Thyroid gland (tissue), 4 donors: ENCODE measurements at regions not wholly inside any gene's neighbourhood (a gene's known extent, or its start where the extent isn't known, plus 50 kb on each side); places are given as distances from the start of the nearest gene placed in this dataset.
A peak's percentile ranks its signal among the peaks of the same experiment; 100 is the strongest.

Experiments
- DNase-seq, 2 donors: peaks; one replicate each; pipeline ENCODE4 v3.0.0-alpha.2; 2019
- H3K27ac ChIP-seq, 3 donors: fragments of 200-600 bp; sonication (generic); 1 replicate in 2 of 3; 2 replicates in 1 of 3; pipeline ENCODE4 v1.5.1; 2016 to 2019; ENCODE audit warnings: mild to moderate bottlenecking in 1 of 3, moderate library complexity in 1 of 3
- H3K27me3 ChIP-seq: fragments of 200-600 bp; sonication (generic); one replicate; pipeline ENCODE4 v1.5.1; 2019
- H3K36me3 ChIP-seq, 2 donors: fragments of 200-600 bp; sonication (generic); one replicate each; pipeline ENCODE4 v1.5.1; 2016 to 2019
- H3K4me1 ChIP-seq, 2 donors: fragments of 200-600 bp; sonication (generic); one replicate each; pipeline ENCODE4 v1.5.1; 2017 to 2019
- H3K4me3 ChIP-seq, 3 donors: fragments of 200-600 bp; sonication (generic); replicated peaks in 1 of 3; 1 replicate in 2 of 3; 2 replicates in 1 of 3; pipeline ENCODE4 v1.5.1; 2016; ENCODE audit warnings: mild to moderate bottlenecking in 1 of 3
- H3K9me3 ChIP-seq: fragments of 200-600 bp; sonication (generic); one replicate; pipeline ENCODE4 v1.5.1; 2017
- CTCF ChIP-seq, 6 experiments: fragments of 200-600 bp in 3 of 6; fragments of 450-650 bp in 3 of 6; sonication (generic) in 3 of 6; IDR thresholded peaks; one replicate each; pipeline ENCODE4 v1.5.1; 2016 to 2019; ENCODE audit warnings: antibody characterized with exemption in 6 of 6, mild to moderate bottlenecking in 2 of 6, inconsistent platforms in 1 of 6, moderate library complexity in 1 of 6
- POLR2A ChIP-seq, 2 donors: fragments of 450-650 bp; IDR thresholded peaks; one replicate each; pipeline ENCODE4 v1.6.1; 2017; ENCODE audit warnings: antibody characterized with exemption in 2 of 2, mild to moderate bottlenecking in 2 of 2, moderate library complexity in 1 of 2
- WGBS, 2 donors: methylation state at CpG; one replicate each; pipeline ENCODE4 v1.1.5; 2017; 5-methylcytosine and 5-hydroxymethylcytosine counted together
- intact Hi-C: fragments of 100-400 bp; cut with DNase I; formaldehyde crosslinking; loops from one replicate; pipeline ENCODE4 v1.15.1; 2023

- intact Hi-C loops: no loop called here
- H3K27me3 ChIP-seq: no peaks in the 10 kb centered on the region
- no peak overlapping the region for H3K4me3 ChIP-seq
- H3K4me1 ChIP-seq: peaks cover 0 to 3% of the 10 kb centered on the region in 2 donors
- no peaks in the 10 kb centered on the region for H3K9me3 ChIP-seq
- no peak overlapping the region for H3K27ac ChIP-seq
- no peak for DNase-seq
- no peaks in the 10 kb centered on the region for H3K36me3 ChIP-seq
- 41 to 48% methylated on average over 3 of the region's 3 CpGs for WGBS, 2 donors
- TF ChIP-seq CTCF (IDR thresholded peaks at IDR 0.05) (peak in 5 of 6 experiments; percentile 13 to 47 (median 42)), POLR2A (IDR thresholded peaks at IDR 0.05) (no peak)
Observed at GRCh38 chr15:95291898-95292472, 1038.5 kb upstream of the NR2F2 start.

GRCh38 chr15:95292785-95293450, 1037.6 kb upstream of the NR2F2 start:
- no peaks in the 10 kb centered on the region for H3K9me3 ChIP-seq
- 80 to 89% methylated on average over 6 of the region's 6 CpGs for WGBS, 2 donors
- H3K36me3 ChIP-seq: no peaks in the 10 kb centered on the region
- intact Hi-C loops: no loop called here
- H3K4me3 ChIP-seq: no peak overlapping the region
- DNase-seq: no peak
- H3K27ac ChIP-seq: peak overlapping the region in 1 of 3 donors; percentile 8
- no peaks in the 10 kb centered on the region for H3K27me3 ChIP-seq
- peaks cover 0 to 3% of the 10 kb centered on the region in 2 donors for H3K4me1 ChIP-seq
- TF ChIP-seq POLR2A (IDR thresholded peaks at IDR 0.05): no peak
- TF ChIP-seq CTCF (IDR thresholded peaks at IDR 0.05): no peak

GRCh38 chr15:95293456-95294031, 1037.0 kb upstream of the NR2F2 start:
- H3K27ac ChIP-seq: peak overlapping the region in 1 of 3 donors; percentile 8
- no peak for TF ChIP-seq POLR2A (IDR thresholded peaks at IDR 0.05)
- TF ChIP-seq CTCF (IDR thresholded peaks at IDR 0.05): no peak
- H3K27me3 ChIP-seq: no peaks in the 10 kb centered on the region
- intact Hi-C loops: no loop called here
- no peaks in the 10 kb centered on the region for H3K36me3 ChIP-seq
- 70 to 74% methylated on average over 6 of the region's 6 CpGs for WGBS, 2 donors
- no peak overlapping the region for H3K4me3 ChIP-seq
- no peaks in the 10 kb centered on the region for H3K9me3 ChIP-seq
- DNase-seq: no peak
- H3K4me1 ChIP-seq: no peaks in the 10 kb centered on the region

- intact Hi-C loops: no loop called here
- no peak for TF ChIP-seq POLR2A (IDR thresholded peaks at IDR 0.05)
- TF ChIP-seq CTCF (IDR thresholded peaks at IDR 0.05): no peak
- Histone ChIP-seq H3K4me3 (no peak overlapping the region), H3K9me3 (no peaks in the 10 kb centered on the region), H3K27me3 (no peaks in the 10 kb centered on the region), H3K4me1 (no peaks in the 10 kb centered on the region), H3K36me3 (no peaks in the 10 kb centered on the region), H3K27ac (no peak overlapping the region)
- no peak for DNase-seq
- 87 to 89% methylated on average over 9 of the region's 9 CpGs for WGBS, 2 donors
Observed at GRCh38 chr15:95295363-95295762, 1035.1 kb upstream of the NR2F2 start.
